CD14-positive monocyte (primary cell): ENCODE measurements at regions not wholly inside any gene's neighbourhood (a gene's known extent, or its start where the extent isn't known, plus 50 kb on each side); places are given as distances from the start of the nearest gene placed in this dataset.

Source experiments
- DNase-seq, 3 donors: peaks; one replicate each; pipeline ENCODE4 v3.0.0-alpha.2; 2011 to 2022
- H2AFZ ChIP-seq: 2 replicates; pipeline ENCODE4 v1.6.0; 2012; ENCODE audit warnings: mild to moderate bottlenecking, low read depth, low read length, inconsistent platforms; ENCODE audit not compliant: insufficient read depth, poor library complexity, severe bottlenecking
- H3K27ac ChIP-seq, 2 donors: 1 replicate in 1 of 2; 2 replicates in 1 of 2; pipeline ENCODE4 v1.5.1; 2012 to 2013; ENCODE audit warnings: low read length in 2 of 2, control low read depth in 1 of 2, inconsistent platforms in 1 of 2, low read depth in 1 of 2, mild to moderate bottlenecking in 1 of 2
- H3K27me3 ChIP-seq, 2 donors: one replicate each; pipeline versions ENCODE4 v1.6.0 to v1.6.1; 2011 to 2013; ENCODE audit warnings: low read length in 2 of 2; ENCODE audit not compliant: control insufficient read depth in 2 of 2, insufficient read depth in 2 of 2
- H3K36me3 ChIP-seq, 2 donors: replicated peaks in 1 of 2; 1 replicate in 1 of 2; 2 replicates in 1 of 2; pipeline versions ENCODE4 v1.5.1 to v1.6.1; 2012 to 2013; ENCODE audit warnings: low read length in 2 of 2, control low read depth in 1 of 2, inconsistent platforms in 1 of 2, mild to moderate bottlenecking in 1 of 2; ENCODE audit not compliant: insufficient read depth in 2 of 2, control insufficient read depth in 1 of 2
- H3K4me1 ChIP-seq, 2 donors: 1 replicate in 1 of 2; 2 replicates in 1 of 2; pipeline versions ENCODE4 v1.5.1 to v1.6.1; 2012 to 2013; ENCODE audit warnings: low read length in 2 of 2, control low read depth in 1 of 2, inconsistent platforms in 1 of 2, mild to moderate bottlenecking in 1 of 2, moderate library complexity in 1 of 2; ENCODE audit not compliant: insufficient read depth in 2 of 2, control insufficient read depth in 1 of 2
- H3K4me2 ChIP-seq: replicated peaks from 2 replicates; pipeline ENCODE3; 2012; ENCODE audit warnings: low read length, moderate library complexity, mild to moderate bottlenecking; ENCODE audit not compliant: poor library complexity, severe bottlenecking; ENCODE audit errors: extremely low read depth
- H3K4me3 ChIP-seq, 3 experiments: fragments of 200-600 bp in 1 of 3; sonication (generic) in 1 of 3; replicated peaks in 1 of 3; 1 replicate in 2 of 3; 2 replicates in 1 of 3; pipeline ENCODE4 v1.5.1; 2011 to 2013; ENCODE audit warnings: low read length in 3 of 3, mild to moderate bottlenecking in 3 of 3, control low read depth in 2 of 3, low read depth in 2 of 3, inconsistent platforms in 1 of 3, moderate library complexity in 1 of 3
- H3K79me2 ChIP-seq: 2 replicates; pipeline ENCODE4 v1.6.0; 2012; ENCODE audit warnings: mild to moderate bottlenecking, control low read depth, inconsistent platforms, low read length, moderate library complexity; ENCODE audit not compliant: insufficient read depth
- H3K9ac ChIP-seq: 2 replicates; pipeline ENCODE4 v1.6.0; 2017; ENCODE audit warnings: low read length, mild to moderate bottlenecking; ENCODE audit not compliant: insufficient read depth, poor library complexity, severe bottlenecking
- H3K9me3 ChIP-seq, 2 donors: replicated peaks in 1 of 2; 1 replicate in 1 of 2; 2 replicates in 1 of 2; pipeline versions ENCODE4 v1.5.1 to v1.6.1; 2012 to 2013; ENCODE audit warnings: low read length in 2 of 2, control low read depth in 1 of 2; ENCODE audit not compliant: control insufficient read depth in 1 of 2, insufficient read depth in 1 of 2
- H4K20me1 ChIP-seq: 2 replicates; pipeline ENCODE4 v1.6.0; 2012; ENCODE audit warnings: mild to moderate bottlenecking, low read length, control low read depth, moderate library complexity; ENCODE audit not compliant: insufficient read depth
- H3K27ac Mint-ChIP-seq, 7 donors: one replicate each; pipeline ENCODE4 v1.8.0; 2020; ENCODE audit warnings: mild to moderate bottlenecking in 7 of 7, mixed read lengths in 7 of 7, moderate library complexity in 6 of 7, inconsistent platforms in 2 of 7
- H3K27me3 Mint-ChIP-seq, 3 donors: one replicate each; pipeline ENCODE4 v1.8.0; 2021 to 2022; ENCODE audit warnings: low read depth in 3 of 3, mild to moderate bottlenecking in 3 of 3, mixed read lengths in 3 of 3, moderate library complexity in 3 of 3, inconsistent platforms in 1 of 3
- H3K36me3 Mint-ChIP-seq, 2 donors: one replicate each; pipeline ENCODE4 v1.8.0; 2020; ENCODE audit warnings: mixed read lengths in 2 of 2, inconsistent platforms in 1 of 2, mild to moderate bottlenecking in 1 of 2
- H3K4me1 Mint-ChIP-seq: one replicate; pipeline ENCODE4 v1.8.0; 2020; ENCODE audit warnings: mild to moderate bottlenecking, mixed read lengths
- H3K4me3 Mint-ChIP-seq, 2 donors: one replicate each; pipeline ENCODE4 v1.8.0; 2020; ENCODE audit warnings: mild to moderate bottlenecking in 2 of 2, mixed read lengths in 2 of 2, moderate library complexity in 1 of 2
- H3K9me3 Mint-ChIP-seq, 7 donors: one replicate each; pipeline ENCODE4 v1.8.0; 2020 to 2022; ENCODE audit warnings: mixed read lengths in 7 of 7, mild to moderate bottlenecking in 6 of 7, moderate library complexity in 6 of 7, inconsistent platforms in 2 of 7
- WGBS: methylation state at CpG from one replicate; pipeline ENCODE4 v1.1.5; 2013; ENCODE audit warnings: missing lambda C conversion rate; ENCODE audit not compliant: insufficient coverage; 5-methylcytosine and 5-hydroxymethylcytosine counted together
- intact Hi-C, 2 donors: fragments of 100-400 bp; cut with micrococcal nuclease; formaldehyde crosslinking; loops; one replicate each; pipeline versions ENCODE4 v1.15.0 to v1.15.1; 2023
- TF ChIP-seq, protein P1 (sequence below): fragments of 200-600 bp; IDR thresholded peaks from one replicate; pipeline ENCODE4 v1.8.0; 2022; ENCODE audit warnings: antibody characterized with exemption, mild to moderate bottlenecking

DNA sequence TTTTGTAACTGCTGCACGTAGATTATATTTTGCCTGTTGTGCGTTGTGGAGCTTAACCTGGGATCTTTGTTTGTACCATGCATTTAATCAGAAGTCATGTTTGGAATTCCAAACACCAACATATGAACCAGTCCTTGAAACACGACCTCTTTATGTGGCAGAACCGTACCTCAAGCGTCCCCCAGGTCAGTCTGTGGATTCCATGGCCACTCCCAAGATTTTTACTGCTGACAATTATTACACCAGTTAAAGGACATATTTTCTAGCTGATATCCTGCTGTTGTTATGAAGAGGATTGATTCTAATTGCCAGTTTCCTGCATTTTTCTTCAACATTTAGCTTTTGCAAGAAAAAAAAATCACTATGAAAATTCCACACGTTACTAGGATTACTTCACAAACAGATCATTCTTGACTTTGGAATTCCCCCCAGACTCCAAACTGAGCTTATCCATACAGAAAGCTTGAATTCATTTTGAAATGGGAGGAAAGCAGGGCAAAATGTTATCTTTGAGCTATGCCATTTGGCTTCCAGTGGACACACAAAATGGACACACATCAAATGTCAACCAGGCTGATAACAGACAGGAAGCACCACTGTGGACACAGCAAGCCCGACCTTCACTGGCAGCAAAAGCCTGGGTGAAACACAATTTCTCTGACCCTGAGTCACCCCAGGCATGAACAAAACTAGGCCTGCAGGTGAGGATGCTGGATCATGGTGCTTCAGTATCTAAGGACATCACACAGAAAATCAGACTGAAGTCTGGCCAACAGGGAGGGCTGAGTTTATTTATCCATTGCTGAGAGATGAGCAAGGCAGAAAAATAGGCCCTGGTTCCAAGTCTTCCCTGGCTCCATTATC is 542.9 kb upstream of the JAG1 start:
- Histone ChIP-seq H3K27ac (no peak overlapping the region), H2AFZ (no peak overlapping the region), H3K4me1 (peaks cover 14 to 19% of the 10 kb centered on the region in 2 donors), H3K9me3 (no peaks in the 10 kb centered on the region), H3K79me2 (no peaks in the 10 kb centered on the region), H3K4me3 (no peak overlapping the region), H3K9ac (no peak overlapping the region), H3K36me3 (no peaks in the 10 kb centered on the region), H4K20me1 (no peaks in the 10 kb centered on the region), H3K4me2 (no peak overlapping the region), H3K27me3 (no peaks in the 10 kb centered on the region)
- intact Hi-C loops: no loop called here
- DNase-seq: no peak
- no peaks in the 10 kb centered on the region for H3K9me3 Mint-ChIP-seq
- peaks cover 19% of the 10 kb centered on the region for H3K4me1 Mint-ChIP-seq
- 50% methylated on average over 1 of the region's 7 CpGs for WGBS
- no peaks in the 10 kb centered on the region for H3K36me3 Mint-ChIP-seq
- no peak overlapping the region for H3K4me3 Mint-ChIP-seq
- H3K27ac Mint-ChIP-seq: no peak overlapping the region
- no peaks in the 10 kb centered on the region for H3K27me3 Mint-ChIP-seq
- TF ChIP-seq, protein P1, sequence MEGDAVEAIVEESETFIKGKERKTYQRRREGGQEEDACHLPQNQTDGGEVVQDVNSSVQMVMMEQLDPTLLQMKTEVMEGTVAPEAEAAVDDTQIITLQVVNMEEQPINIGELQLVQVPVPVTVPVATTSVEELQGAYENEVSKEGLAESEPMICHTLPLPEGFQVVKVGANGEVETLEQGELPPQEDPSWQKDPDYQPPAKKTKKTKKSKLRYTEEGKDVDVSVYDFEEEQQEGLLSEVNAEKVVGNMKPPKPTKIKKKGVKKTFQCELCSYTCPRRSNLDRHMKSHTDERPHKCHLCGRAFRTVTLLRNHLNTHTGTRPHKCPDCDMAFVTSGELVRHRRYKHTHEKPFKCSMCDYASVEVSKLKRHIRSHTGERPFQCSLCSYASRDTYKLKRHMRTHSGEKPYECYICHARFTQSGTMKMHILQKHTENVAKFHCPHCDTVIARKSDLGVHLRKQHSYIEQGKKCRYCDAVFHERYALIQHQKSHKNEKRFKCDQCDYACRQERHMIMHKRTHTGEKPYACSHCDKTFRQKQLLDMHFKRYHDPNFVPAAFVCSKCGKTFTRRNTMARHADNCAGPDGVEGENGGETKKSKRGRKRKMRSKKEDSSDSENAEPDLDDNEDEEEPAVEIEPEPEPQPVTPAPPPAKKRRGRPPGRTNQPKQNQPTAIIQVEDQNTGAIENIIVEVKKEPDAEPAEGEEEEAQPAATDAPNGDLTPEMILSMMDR: no peak

DNA sequence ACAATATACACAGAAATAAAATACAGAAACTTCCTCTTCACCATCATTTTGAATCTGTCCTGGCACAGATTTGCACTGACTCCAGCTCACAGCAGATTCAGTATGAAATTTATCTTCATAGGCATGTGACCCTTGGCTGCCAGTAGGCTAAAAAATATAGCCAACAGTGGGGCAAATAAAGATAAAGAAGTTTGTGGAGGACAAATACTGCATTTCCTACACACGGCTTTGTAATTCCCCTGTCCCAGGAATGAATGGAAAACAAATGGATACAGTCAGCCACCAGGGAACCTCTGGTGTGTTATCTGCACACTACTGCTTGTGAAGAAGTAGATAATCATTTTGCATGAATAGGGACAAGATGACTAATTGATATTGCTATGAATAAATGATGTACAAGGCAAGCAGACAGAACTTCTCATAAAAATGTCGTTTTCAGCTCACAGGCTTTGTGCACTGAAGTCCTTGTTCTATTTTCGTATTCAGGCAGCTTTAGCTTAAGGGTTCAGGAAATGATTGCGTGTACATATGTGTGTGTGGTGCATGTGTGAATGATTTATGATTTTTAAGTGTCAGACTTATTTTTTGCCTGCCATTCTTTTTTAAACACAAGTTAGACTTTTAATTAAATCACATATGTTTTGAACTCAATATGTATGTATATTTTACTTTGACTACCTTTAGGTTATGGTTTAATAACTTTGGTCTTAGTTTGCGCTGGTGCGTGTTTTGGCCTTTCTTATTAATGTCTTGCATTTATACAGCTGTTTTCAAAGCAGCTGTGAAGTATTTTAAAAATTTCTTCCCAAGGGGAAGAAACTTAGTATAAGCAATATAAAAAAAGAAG is 543.8 kb upstream of the JAG1 start:
- H3K4me3 Mint-ChIP-seq: no peak overlapping the region
- no peaks in the 10 kb centered on the region for H3K27me3 Mint-ChIP-seq
- H3K36me3 Mint-ChIP-seq: no peaks in the 10 kb centered on the region
- Histone ChIP-seq H3K27ac (no peak overlapping the region), H3K4me3 (no peak overlapping the region), H3K9ac (no peak overlapping the region), H3K4me2 (no peak overlapping the region), H2AFZ (no peak overlapping the region), H3K79me2 (no peaks in the 10 kb centered on the region), H4K20me1 (no peaks in the 10 kb centered on the region), H3K36me3 (no peaks in the 10 kb centered on the region), H3K27me3 (no peaks in the 10 kb centered on the region), H3K9me3 (no peaks in the 10 kb centered on the region), H3K4me1 (peaks cover 14 to 19% of the 10 kb centered on the region in 2 donors)
- intact Hi-C loops: no loop called here
- H3K4me1 Mint-ChIP-seq: peaks cover 19% of the 10 kb centered on the region
- DNase-seq: no peak
- TF ChIP-seq, protein P1: no peak
- no peaks in the 10 kb centered on the region for H3K9me3 Mint-ChIP-seq
- WGBS: 0% methylated on average over 1 of the region's 6 CpGs
- H3K27ac Mint-ChIP-seq: no peak overlapping the region
